Activated T-cell treated with anti-CD3 and anti-CD28 coated beads, Interleukin-2, amount 50 U/mL, for 4 hours (primary cell): ENCODE measurements at regions not wholly inside any gene's neighbourhood (a gene's known extent, or its start where the extent isn't known, plus 50 kb on each side); places are given as distances from the start of the nearest gene placed in this dataset.

Experiments used
- ATAC-seq, 2 donors: fragments of 200-7000 bp; cut with Tn5 transposase; one replicate each; pipeline ENCODE4 v1.10.0; 2021
- DNase-seq: peaks from one replicate; pipeline ENCODE4 v3.0.0-alpha.2; 2020
- H3K27me3 Mint-ChIP-seq: one replicate; pipeline ENCODE4 v1.8.0; 2021; ENCODE audit warnings: low read depth, mixed read lengths
- H3K36me3 Mint-ChIP-seq: one replicate; pipeline ENCODE4 v1.8.0; 2022; ENCODE audit warnings: mixed read lengths; ENCODE audit not compliant: insufficient read depth
- H3K4me1 Mint-ChIP-seq: one replicate; pipeline ENCODE4 v1.8.0; 2021; ENCODE audit warnings: low read depth, mixed read lengths
- H3K4me3 Mint-ChIP-seq: one replicate; pipeline ENCODE4 v1.8.0; 2021; ENCODE audit warnings: mild to moderate bottlenecking, moderate library complexity, mixed read lengths
- H3K9me3 Mint-ChIP-seq: one replicate; pipeline ENCODE4 v1.8.0; 2021; ENCODE audit warnings: mixed read lengths

DNA sequence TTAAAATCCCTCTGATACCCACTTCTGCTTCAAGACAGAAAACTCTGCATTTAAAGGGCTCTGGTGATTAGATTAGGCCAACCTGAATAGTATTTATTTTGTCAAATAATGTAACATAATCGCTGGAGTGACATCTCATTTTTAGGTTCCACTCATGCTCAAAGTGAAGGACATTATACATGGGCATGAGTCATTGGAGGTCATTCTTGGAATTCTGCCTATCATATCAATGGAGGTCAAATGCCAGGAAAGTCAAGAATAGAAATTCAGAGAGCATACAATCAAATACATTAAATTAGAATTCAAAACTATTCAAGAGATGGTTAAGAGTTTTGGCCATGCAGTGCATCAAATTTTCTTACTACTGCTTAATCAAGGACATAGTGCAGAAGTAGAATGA lies 50.8 kb upstream of the PRSS1 start:
- Mint-ChIP-seq H3K4me3 (no peak overlapping the region), H3K9me3 (no peaks in the 10 kb centered on the region), H3K27me3 (no peaks in the 10 kb centered on the region), H3K4me1 (peaks cover 44% of the 10 kb centered on the region), H3K36me3 (peaks cover 5% of the 10 kb centered on the region)
- DNase-seq (no peak), ATAC-seq (no peak)

DNA sequence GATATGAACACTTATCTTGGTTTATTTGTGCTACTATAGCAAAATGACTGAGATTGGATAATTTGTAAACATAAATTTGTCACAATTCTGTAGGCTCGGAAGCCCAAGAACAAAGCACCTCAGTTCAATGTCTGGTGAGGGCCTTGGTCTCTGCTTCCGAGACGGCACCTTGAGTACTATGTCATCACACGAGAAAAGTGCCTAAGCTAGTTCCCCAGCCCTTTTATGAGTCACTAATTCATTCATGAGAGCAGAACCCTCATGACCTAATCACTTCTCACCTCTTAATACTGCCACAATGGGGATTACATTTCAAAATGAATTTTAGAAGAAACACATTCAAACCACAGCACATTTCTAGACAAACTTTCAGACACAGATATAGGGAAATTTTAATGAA lies 52.0 kb upstream of the PRSS1 start:
- no peak for DNase-seq
- no peaks in the 10 kb centered on the region for H3K9me3 Mint-ChIP-seq
- H3K36me3 Mint-ChIP-seq, result peaks cover 5% of the 10 kb centered on the region
- ATAC-seq, result peak; percentile 38 to 40
- H3K27me3 Mint-ChIP-seq, result no peaks in the 10 kb centered on the region
- peaks cover 40% of the 10 kb centered on the region for H3K4me1 Mint-ChIP-seq
- H3K4me3 Mint-ChIP-seq, result no peak overlapping the region

DNA sequence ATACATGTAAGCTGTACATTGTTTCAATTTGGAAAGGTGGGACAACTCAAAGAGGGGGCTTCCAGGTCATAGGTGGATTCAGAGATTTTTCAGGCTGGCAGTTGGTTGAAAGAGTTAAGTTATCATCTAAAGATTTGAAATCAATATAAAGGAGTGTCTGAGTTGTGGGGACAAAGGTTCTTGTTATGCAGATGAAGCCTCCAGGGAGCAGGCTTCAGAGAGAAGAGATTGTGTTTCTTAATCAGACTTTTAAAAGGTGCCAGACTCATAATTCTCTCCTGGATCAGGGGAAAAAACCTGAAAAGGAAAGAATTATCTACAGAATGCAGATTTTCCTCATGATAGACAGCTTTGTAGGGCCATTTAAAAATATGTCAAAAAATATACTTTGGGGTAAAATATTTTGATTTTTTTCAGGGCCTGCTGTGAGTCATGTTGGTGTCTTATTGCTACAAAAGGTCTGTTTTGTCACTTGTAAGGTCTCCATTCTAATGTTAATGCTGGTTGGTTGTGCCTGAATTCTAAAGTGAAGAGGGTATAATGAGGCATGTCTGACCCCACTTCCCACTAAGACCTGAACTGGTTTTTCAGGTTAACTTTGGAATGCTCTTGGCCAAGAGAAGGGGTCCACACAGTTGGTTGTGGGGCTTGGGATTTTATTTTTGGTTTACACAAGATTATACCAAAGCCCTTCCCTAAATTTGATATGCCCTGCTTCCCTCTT lies 52.7 kb upstream of the PRSS1 start:
- Mint-ChIP-seq H3K27me3 (no peaks in the 10 kb centered on the region), H3K36me3 (peaks cover 5% of the 10 kb centered on the region), H3K4me3 (no peak overlapping the region), H3K9me3 (no peaks in the 10 kb centered on the region), H3K4me1 (peaks cover 34% of the 10 kb centered on the region)
- DNase-seq (no peak), ATAC-seq (no peak)

DNA sequence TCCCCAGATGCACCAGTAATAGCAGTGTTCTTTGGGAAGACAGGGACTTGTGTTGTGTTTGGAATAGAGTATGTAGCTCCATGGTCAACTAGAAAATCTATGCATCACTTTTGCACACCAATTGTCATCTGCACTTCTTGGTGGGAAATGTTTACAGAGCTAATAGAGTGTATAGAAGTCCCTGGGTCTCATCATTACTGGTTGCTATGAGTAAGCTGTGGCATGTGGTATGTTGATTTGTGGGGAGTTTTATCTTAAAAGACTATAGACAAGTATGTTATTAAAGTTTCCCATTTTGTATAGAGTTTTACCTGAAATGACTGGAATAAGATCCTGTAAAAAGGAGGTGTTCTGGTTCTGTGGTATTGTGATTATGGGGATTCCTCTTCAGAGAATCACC lies 55.4 kb upstream of the PRSS1 start:
- H3K4me3 Mint-ChIP-seq, result no peak overlapping the region
- ATAC-seq (peak in 1 of 2 donors; percentile 43), DNase-seq (no peak)
- peaks cover 5% of the 10 kb centered on the region for H3K36me3 Mint-ChIP-seq
- H3K4me1 Mint-ChIP-seq, result peaks cover 22% of the 10 kb centered on the region
- H3K27me3 Mint-ChIP-seq, result no peaks in the 10 kb centered on the region
- no peaks in the 10 kb centered on the region for H3K9me3 Mint-ChIP-seq

DNA sequence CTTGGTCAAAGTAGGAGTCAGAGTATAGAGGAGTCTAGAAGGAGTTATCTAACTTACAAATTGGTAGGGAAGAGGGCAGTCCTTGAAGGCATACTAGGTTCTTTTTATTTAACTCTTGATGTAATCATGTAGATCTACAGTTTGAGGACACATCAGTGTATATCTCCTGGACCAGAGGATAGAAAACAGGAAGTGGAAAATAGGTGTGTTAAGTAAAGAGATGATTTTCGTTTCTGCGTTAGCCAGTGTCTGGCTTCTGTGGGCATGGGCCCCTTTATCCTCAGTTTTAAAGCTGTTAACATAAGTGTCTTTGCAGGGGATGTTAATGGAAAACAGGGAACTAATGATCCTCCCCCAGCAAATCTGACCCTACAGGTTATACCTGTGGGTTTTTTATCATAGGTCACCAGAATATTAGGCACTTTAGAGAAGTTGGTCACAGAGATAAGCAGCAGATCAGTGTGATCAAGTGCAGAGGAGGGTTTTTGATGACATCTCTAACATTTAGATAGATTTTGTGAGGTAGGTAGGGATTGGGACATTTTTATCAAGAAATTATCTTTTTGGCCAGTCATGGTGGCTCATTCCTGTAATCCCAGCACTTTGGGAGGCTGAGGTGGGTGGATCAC lies 58.6 kb upstream of the PRSS1 start:
- H3K9me3 Mint-ChIP-seq, result no peaks in the 10 kb centered on the region
- no peaks in the 10 kb centered on the region for H3K36me3 Mint-ChIP-seq
- no peak overlapping the region for H3K4me3 Mint-ChIP-seq
- H3K27me3 Mint-ChIP-seq, result no peaks in the 10 kb centered on the region
- H3K4me1 Mint-ChIP-seq, result peaks cover 27% of the 10 kb centered on the region
- DNase-seq (no peak), ATAC-seq (no peak)

DNA sequence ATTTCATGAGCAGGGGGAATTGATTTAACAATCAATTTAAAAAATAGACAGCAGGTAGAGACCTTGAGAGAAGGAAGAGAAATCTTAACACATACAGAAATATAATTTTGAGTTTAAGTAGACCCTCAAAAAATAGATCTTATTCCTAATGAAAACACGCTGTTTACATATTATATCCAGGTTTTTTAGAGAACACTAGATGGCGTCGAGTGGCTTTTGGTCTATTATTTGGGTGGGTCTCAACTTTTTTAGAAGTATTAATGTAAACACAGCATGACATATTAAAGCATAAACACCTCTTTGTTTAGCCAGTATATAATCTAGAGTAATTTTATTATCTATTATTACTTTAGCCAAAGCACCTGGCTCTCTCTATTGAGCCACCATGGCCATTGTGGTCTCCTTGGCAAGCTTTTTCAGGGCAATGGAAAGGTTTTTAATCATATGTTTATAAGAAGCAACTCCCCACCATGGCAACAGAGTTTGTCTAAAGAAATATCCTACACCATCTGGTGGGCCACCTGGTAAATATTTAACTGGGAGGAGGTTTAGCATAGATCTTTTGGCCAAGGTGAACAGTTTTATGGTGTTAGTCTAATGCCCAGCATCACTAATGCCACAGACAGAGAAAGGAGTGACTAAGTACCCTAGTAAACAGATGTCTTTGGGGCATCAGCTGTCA lies 59.7 kb upstream of the PRSS1 start:
- peaks cover 25% of the 10 kb centered on the region for H3K4me1 Mint-ChIP-seq
- no peaks in the 10 kb centered on the region for H3K27me3 Mint-ChIP-seq
- no peak overlapping the region for H3K4me3 Mint-ChIP-seq
- DNase-seq, result no peak
- H3K9me3 Mint-ChIP-seq, result no peaks in the 10 kb centered on the region
- no peaks in the 10 kb centered on the region for H3K36me3 Mint-ChIP-seq
- no peak for ATAC-seq

DNA sequence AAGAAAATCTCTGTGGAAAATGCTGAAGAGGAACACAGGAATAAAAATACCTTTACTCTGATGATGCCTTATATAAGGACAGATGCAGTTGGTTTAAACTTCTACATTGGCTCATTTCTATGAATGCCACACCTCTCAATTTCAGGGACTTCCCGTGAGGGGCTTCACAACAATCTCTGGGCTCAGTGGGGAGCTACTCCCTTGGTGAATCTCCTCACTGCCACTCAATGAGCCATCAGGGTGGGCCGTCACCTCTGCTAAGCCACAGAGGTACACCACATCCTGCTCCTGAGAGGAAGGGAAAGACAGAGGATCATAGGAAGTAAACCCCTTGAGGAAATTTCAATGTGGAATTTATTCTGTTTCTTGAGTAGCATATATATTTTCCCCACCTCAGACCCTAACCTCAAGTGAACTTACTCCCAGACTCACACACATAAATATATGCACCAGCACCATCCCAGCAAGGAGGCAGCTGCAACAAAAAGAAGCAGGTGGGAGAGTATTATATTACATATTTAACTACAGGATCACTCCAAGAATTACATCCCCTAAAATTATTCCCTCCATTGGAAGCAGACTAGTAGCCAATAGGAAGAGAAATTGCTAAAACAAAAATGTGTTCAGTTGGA lies 63.3 kb upstream of the PRSS1 start:
- DNase-seq, result no peak
- H3K4me1 Mint-ChIP-seq, result peaks cover 40% of the 10 kb centered on the region
- H3K27me3 Mint-ChIP-seq, result no peaks in the 10 kb centered on the region
- H3K9me3 Mint-ChIP-seq, result no peaks in the 10 kb centered on the region
- H3K4me3 Mint-ChIP-seq, result no peak overlapping the region
- no peaks in the 10 kb centered on the region for H3K36me3 Mint-ChIP-seq
- no peak for ATAC-seq

DNA sequence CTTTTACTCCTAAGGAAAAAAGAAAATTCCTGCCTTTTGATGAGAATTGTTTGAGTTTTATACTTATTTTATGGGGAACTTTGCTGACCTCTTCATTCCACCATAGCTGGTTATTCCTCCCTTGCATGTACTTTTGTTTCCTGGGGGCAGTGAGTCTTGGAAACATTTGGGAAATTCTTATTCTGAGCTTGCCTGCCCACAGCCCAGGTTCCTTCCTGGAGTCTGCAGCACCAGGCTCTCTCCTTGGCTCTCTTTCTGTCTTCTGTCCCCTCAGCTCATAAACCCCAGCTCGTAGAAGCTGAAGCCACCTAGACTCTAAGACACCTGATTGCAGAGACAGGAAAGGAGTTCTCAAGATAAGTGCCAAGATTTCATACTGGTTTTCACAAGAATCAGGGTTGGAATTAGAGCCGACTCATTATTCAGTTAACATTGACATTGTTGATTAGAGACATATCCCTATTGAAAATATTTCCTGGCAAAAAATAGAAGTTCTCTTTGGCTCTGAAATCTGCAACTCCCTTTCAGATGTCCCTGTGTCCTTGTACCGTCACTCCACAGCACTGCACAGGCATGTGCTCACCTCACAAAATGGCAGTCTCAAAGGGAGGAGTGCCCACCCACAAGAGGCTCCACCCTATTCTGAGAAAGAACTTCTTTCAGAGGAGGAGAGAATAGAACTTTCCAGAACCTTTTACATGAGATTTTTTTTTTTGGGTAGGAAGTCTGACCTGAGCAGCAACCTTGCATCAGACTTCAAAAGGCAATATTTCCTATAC lies 67.8 kb upstream of the PRSS1 start:
- ATAC-seq (no peak), DNase-seq (no peak)
- Mint-ChIP-seq H3K4me3 (no peak overlapping the region), H3K27me3 (no peaks in the 10 kb centered on the region), H3K36me3 (no peaks in the 10 kb centered on the region), H3K4me1 (peaks cover 28% of the 10 kb centered on the region), H3K9me3 (no peaks in the 10 kb centered on the region)

DNA sequence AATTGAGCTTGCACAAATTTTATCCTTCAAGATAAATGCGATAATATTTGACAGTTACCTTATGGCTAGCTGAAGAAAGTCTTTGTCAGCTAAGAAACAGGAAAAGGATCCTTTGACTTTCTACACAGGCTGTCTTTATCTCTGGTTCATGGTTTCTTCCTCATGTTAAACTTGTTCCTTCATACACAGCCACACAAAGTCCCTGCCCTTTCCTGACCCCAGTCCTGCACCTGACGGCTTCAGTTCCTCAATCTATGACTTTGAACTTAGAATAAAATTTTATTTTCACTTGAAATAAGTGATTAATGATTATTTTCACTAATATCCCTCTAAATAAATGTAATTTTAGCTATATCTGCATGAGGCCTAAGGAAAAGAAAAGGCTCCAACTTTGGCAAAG lies 77.8 kb upstream of the PRSS1 start:
- Mint-ChIP-seq H3K4me3 (no peak overlapping the region), H3K4me1 (peaks cover 30% of the 10 kb centered on the region), H3K27me3 (no peaks in the 10 kb centered on the region), H3K9me3 (no peaks in the 10 kb centered on the region), H3K36me3 (no peaks in the 10 kb centered on the region)
- DNase-seq, result no peak
- ATAC-seq, result no peak

DNA sequence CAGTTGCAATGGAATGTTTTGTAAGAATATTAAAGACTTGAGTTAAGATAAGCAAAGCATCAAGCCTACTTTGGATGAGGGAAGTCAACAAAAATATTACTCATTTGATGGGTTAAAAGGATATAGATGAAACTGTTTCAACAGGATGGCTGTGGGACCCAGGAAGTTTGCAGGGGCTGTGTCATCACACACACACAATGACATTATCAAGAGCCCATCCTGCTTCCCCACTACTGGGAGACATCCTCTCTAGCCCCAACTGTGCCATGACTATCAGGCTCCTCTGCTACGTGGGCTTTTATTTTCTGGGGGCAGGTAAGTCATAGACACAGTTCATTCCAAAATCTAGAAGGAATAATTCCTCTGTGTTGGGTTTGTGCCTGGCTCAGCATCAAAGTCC lies 78.8 kb upstream of the PRSS1 start:
- DNase-seq, result no peak
- no peaks in the 10 kb centered on the region for H3K27me3 Mint-ChIP-seq
- peaks cover 30% of the 10 kb centered on the region for H3K4me1 Mint-ChIP-seq
- H3K4me3 Mint-ChIP-seq, result peak overlapping the region; percentile 53
- no peaks in the 10 kb centered on the region for H3K36me3 Mint-ChIP-seq
- peak in 1 of 2 donors; percentile 50 for ATAC-seq
- H3K9me3 Mint-ChIP-seq, result no peaks in the 10 kb centered on the region

DNA sequence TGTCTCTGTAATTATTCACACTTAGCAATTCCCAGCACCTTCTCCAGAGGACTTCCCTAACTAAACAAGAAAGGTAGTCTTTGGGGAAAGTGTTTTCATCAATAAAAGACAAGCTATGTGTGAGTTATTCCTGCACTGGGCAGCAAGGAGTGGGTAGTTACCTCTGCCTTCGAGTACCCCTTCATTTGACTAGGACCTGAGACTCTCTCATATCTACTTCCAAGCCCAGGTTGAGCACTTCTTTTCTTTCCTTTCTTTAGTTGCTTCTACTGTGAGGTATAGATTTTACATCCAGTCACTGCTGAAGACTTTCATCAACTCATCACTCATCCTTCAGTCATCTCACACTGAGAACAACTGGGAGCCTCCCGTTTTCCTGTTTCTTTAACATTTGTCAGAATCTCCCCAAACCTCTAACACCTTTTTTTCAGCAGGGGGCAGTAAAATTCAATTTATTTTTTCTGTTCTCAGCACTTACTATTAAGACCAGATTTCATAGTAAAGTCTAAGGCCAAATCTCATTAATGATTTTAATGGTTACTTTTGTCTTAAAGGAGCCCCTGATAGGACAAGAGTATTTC lies 80.1 kb upstream of the PRSS1 start:
- no peak for DNase-seq

DNA sequence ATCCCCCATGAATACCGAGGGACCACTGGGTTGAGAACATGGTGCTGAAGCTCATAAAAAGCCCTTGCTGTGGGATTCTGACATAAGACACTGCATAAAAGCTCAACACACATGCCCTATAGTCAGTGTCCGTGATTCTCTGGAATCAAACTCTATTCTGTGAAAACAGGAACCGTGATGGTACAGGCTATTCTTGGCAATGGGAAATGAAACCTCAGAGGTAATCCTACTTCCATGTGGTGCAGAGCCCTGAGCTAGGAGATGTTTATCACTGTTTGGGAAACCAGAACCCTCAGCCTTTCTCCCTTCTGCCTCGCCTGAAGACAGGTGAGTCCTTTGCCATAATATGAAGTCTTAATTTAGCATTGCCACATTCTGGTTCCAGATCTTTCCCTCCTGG lies 80.8 kb upstream of the PRSS1 start:
- no peaks in the 10 kb centered on the region for H3K36me3 Mint-ChIP-seq

More for the DNA sequence above, 80.1 kb upstream of the PRSS1 start:
- H3K4me3 Mint-ChIP-seq, result peak overlapping the region; percentile 31
- no peaks in the 10 kb centered on the region for H3K9me3 Mint-ChIP-seq
- no peaks in the 10 kb centered on the region for H3K27me3 Mint-ChIP-seq
- peaks cover 30% of the 10 kb centered on the region for H3K4me1 Mint-ChIP-seq
- no peaks in the 10 kb centered on the region for H3K36me3 Mint-ChIP-seq
- ATAC-seq, result no peak

DNA sequence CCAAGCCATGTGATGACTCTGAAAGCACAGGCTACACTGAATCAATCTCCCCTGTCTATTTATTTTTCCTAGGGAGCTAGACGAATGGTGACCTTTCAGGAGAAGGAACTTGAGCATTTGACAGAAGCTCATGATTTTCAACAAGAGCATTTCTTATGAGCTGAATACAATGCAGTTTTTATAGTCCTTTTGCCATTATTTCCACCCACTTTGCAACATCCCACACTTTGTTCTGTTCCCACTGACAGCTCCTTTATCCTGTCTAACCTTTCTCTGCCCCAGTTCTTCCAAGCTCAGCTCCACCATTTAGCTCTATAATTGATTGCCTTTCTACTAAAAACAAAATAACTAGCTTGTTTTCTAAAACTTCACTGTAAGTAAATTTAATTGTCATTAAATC lies 91.9 kb upstream of the PRSS1 start:
- ATAC-seq, result no peak
- H3K4me1 Mint-ChIP-seq, result no peaks in the 10 kb centered on the region
- no peaks in the 10 kb centered on the region for H3K27me3 Mint-ChIP-seq

More for the DNA sequence above, 80.8 kb upstream of the PRSS1 start:
- H3K4me3 Mint-ChIP-seq, result no peak overlapping the region
- peaks cover 30% of the 10 kb centered on the region for H3K4me1 Mint-ChIP-seq
- DNase-seq (no peak), ATAC-seq (no peak)
- H3K9me3 Mint-ChIP-seq, result no peaks in the 10 kb centered on the region
- H3K27me3 Mint-ChIP-seq, result no peaks in the 10 kb centered on the region

DNA sequence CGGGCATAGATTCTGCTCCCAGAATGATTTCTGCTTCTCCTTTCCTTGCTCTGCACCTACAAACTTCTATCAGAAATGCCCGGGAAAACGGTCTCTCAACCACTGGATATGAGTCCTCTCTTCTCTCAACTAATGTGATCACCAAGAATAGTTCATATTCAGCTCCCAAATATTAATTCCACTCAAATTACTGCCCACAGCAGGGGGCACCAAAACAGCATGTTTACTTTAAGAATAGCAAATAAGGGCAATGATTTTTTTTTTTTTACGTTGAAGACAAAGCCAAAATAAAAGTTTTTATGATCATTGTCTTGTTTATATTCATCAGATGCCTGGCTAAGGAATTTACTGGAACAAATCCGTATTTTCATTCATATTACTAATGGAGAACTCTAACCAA lies 94.9 kb upstream of the PRSS1 start:
- Mint-ChIP-seq H3K4me1 (no peaks in the 10 kb centered on the region), H3K9me3 (no peaks in the 10 kb centered on the region), H3K36me3 (no peaks in the 10 kb centered on the region), H3K4me3 (no peak overlapping the region), H3K27me3 (no peaks in the 10 kb centered on the region)
- DNase-seq (no peak), ATAC-seq (no peak)

More for the DNA sequence above, 91.9 kb upstream of the PRSS1 start:
- DNase-seq, result no peak
- Mint-ChIP-seq H3K9me3 (no peaks in the 10 kb centered on the region), H3K4me3 (no peak overlapping the region), H3K36me3 (no peaks in the 10 kb centered on the region)
